ENCODE measurements at regions not wholly inside any gene's neighbourhood (a gene's known extent, or its start where the extent isn't known, plus 50 kb on each side); places are given as distances from the start of the nearest gene placed in this dataset.

DNA sequence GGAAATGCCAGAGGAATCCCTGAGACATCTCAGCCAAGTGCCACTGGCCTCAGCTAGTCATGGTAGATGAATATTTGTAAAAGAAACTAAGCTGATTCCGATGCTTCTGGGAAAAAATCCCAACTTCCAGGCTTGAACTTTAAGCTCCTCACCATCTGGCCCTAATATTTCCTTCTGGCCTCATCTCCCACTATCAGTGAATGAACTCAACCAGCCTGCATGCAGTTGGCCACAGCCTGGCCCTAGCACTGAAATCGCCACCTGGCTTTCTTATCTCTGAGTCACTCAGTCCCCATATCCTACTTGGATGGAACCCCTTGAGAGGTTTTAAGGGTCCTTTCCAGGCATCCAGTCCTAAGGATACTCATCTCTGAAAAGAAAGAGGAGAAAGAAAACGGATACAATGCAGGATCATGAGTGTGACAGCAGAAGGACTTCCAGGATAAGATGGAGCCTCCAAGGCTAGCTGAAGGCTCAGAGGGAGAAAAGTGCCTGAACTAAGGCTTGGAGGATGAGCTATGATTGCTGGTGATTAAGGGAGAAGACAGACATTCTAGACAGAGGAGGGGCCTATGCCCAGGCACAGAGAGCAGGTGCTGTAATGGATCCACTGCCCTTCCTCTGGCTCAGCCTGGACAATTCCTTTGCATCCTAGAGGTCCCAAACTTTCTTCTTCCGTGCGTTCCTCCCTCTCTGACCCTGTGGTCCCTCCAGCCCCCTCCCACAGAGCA, 141.5 kb upstream of the MYCN start:
- Histone ChIP-seq H3K4me1 (ENCODE audit: low read length) (peaks cover 6% of the 10 kb centered on the region; the same call in 1 of the 2 replicates), H2AFZ (ENCODE audit: low read depth, low read length) (no peak overlapping the region), H3K9me3 (ENCODE audit: insufficient read depth, low read length) (no peaks in the 10 kb centered on the region), H3K36me3 (replicated peaks; ENCODE audit: low read depth, low read length) (no peaks in the 10 kb centered on the region), H4K20me1 (ENCODE audit: insufficient read depth, low read length) (no peaks in the 10 kb centered on the region), H3K4me2 (ENCODE audit: low read length) (no peak overlapping the region), H3K27me3 (ENCODE audit: low read depth, low read length) (peaks cover 21% of the 10 kb centered on the region), H3K79me2 (ENCODE audit: low read length) (no peaks in the 10 kb centered on the region), H3K9ac (ENCODE audit: low read length) (no peak overlapping the region), H3K27ac (ENCODE audit: low read length) (no peak overlapping the region), H3K4me3 (ENCODE audit: low read length) (no peak overlapping the region)
- no peak for TF ChIP-seq CTCF (IDR thresholded peaks at IDR 0.05; ENCODE audit: low read depth, low read length)
- no peak for TF ChIP-seq EZH2phosphoT487 (IDR thresholded peaks at IDR 0.05; ENCODE audit: low read depth)

GRCh38 chr2:15799432-15799827, 140.9 kb upstream of the MYCN start:
- no peak overlapping the region for H3K27ac ChIP-seq (ENCODE audit: low read length)
- H2AFZ ChIP-seq (ENCODE audit: low read depth, low read length): no peak overlapping the region
- TF ChIP-seq EZH2phosphoT487 (IDR thresholded peaks at IDR 0.05; ENCODE audit: low read depth) (no peak), CTCF (IDR thresholded peaks at IDR 0.05; ENCODE audit: low read depth, low read length) (no peak)
- H3K9me3 ChIP-seq (ENCODE audit: insufficient read depth, low read length): no peaks in the 10 kb centered on the region
- H3K27me3 ChIP-seq (ENCODE audit: low read depth, low read length): peaks cover 22% of the 10 kb centered on the region
- H3K4me1 ChIP-seq (ENCODE audit: low read length): peaks cover 6% of the 10 kb centered on the region; the same call in 1 of the 2 replicates
- H3K9ac ChIP-seq (ENCODE audit: low read length): no peak overlapping the region
- H3K4me2 ChIP-seq (ENCODE audit: low read length): no peak overlapping the region
- no peaks in the 10 kb centered on the region for H4K20me1 ChIP-seq (ENCODE audit: insufficient read depth, low read length)
- no peak overlapping the region for H3K4me3 ChIP-seq (ENCODE audit: low read length)
- H3K79me2 ChIP-seq (ENCODE audit: low read length): no peaks in the 10 kb centered on the region
- no peaks in the 10 kb centered on the region for H3K36me3 ChIP-seq (replicated peaks; ENCODE audit: low read depth, low read length)

DNA sequence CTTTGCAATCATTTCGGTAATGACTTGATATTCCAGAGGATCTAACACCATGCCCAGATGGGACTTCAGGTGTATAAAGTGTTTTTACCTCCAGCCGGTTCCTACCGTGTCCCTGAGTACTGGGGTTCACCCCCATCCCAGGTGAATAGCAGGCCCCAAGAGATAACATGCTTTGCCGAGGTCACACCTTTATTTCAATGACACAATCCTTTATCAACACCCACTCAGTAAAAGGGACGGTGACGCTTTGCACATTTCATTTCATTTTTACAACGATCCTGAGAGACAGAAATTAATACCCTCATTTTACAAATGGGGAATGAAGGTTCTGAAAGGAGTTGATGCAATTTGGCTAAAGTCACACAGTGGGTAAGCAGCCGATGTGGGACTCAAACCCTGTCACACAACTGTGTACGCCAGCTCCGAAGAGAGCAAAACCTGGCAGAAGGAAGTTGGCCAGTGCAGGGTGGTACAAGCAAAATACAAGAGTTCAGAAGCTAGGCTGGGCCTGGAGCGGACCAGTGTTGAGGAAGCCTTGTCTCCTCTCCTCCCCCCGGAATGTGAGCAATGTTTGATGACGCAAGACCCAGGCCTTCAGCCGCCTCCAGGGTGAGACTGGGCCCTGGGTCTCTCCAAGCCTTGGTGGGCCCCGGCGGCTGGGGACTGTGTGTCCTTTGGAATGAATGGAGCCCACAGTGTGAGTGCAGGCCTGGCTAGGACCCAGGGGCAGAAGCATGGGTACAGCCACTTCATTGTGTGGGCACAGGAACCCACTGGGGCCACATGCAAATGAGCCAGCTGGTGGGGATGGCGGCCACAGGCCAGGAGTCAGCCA, 139.6 kb upstream of the MYCN start:
- no peak overlapping the region for H3K9ac ChIP-seq (ENCODE audit: low read length)
- H2AFZ ChIP-seq (ENCODE audit: low read depth, low read length): no peak overlapping the region
- peaks cover 6% of the 10 kb centered on the region; the same call in 1 of the 2 replicates for H3K4me1 ChIP-seq (ENCODE audit: low read length)
- H3K36me3 ChIP-seq (replicated peaks; ENCODE audit: low read depth, low read length): no peaks in the 10 kb centered on the region
- no peaks in the 10 kb centered on the region for H3K9me3 ChIP-seq (ENCODE audit: insufficient read depth, low read length)
- H3K27me3 ChIP-seq (ENCODE audit: low read depth, low read length): peaks cover 19% of the 10 kb centered on the region; the same call in 1 of the 2 replicates
- H3K79me2 ChIP-seq (ENCODE audit: low read length): no peaks in the 10 kb centered on the region
- no peak overlapping the region for H3K4me2 ChIP-seq (ENCODE audit: low read length)
- no peaks in the 10 kb centered on the region for H4K20me1 ChIP-seq (ENCODE audit: insufficient read depth, low read length)
- no peak overlapping the region for H3K4me3 ChIP-seq (ENCODE audit: low read length)
- TF ChIP-seq EZH2phosphoT487 (IDR thresholded peaks at IDR 0.05; ENCODE audit: low read depth) (no peak), CTCF (IDR thresholded peaks at IDR 0.05; ENCODE audit: low read depth, low read length) (no peak)
- no peak overlapping the region for H3K27ac ChIP-seq (ENCODE audit: low read length)

DNA sequence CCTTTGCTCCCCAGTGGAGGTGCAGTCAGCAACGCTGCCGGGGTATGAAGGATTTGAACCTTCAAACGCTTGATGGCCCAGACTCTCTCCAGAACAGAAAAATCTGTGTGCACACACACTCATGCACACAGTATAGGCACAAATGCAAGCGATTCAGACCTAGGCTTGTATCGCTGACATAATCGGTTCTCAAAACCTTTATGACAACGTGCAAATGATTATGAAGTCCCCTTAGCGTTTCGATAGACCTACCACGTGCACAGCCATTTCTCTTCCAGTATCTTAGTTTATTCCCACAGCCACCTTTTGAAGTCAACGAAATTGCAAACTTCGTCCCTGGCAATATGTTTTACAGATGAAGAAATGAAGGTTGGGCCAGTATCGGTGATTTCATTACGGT, 138.9 kb upstream of the MYCN start:
- Histone ChIP-seq H3K4me2 (ENCODE audit: low read length) (no peak overlapping the region), H3K9ac (ENCODE audit: low read length) (no peak overlapping the region), H3K79me2 (ENCODE audit: low read length) (no peaks in the 10 kb centered on the region), H3K27me3 (ENCODE audit: low read depth, low read length) (peaks cover 19% of the 10 kb centered on the region; the same call in 1 of the 2 replicates), H2AFZ (ENCODE audit: low read depth, low read length) (no peak overlapping the region), H3K36me3 (replicated peaks; ENCODE audit: low read depth, low read length) (no peaks in the 10 kb centered on the region), H3K9me3 (ENCODE audit: insufficient read depth, low read length) (no peaks in the 10 kb centered on the region), H4K20me1 (ENCODE audit: insufficient read depth, low read length) (no peaks in the 10 kb centered on the region), H3K4me1 (ENCODE audit: low read length) (peaks cover 6% of the 10 kb centered on the region; the same call in 1 of the 2 replicates), H3K4me3 (ENCODE audit: low read length) (no peak overlapping the region), H3K27ac (ENCODE audit: low read length) (no peak overlapping the region)
- TF ChIP-seq CTCF (IDR thresholded peaks at IDR 0.05; ENCODE audit: low read depth, low read length) (no peak), EZH2phosphoT487 (IDR thresholded peaks at IDR 0.05; ENCODE audit: low read depth) (no peak)

All from OCI-LY3 (cell line).